ENCODE measurements at regions not wholly inside any gene's neighbourhood (a gene's known extent, or its start where the extent isn't known, plus 50 kb on each side); places are given as distances from the start of the nearest gene placed in this dataset.
"Not testable (repeated sequence)": the region's sequence is repeated elsewhere in the genome, so short reads cannot be mapped to it uniquely, and the experiment has no call there.

GRCh38 chr7:96770758-96771157 is 61.1 kb upstream of the SEM1 start:
- intact Hi-C loops (cut with micrococcal nuclease) = loop anchor here (10.0 kb wide), 2 partner anchors 254 to 356 kb away; partner anchors contain the start of gene DLX5

DNA sequence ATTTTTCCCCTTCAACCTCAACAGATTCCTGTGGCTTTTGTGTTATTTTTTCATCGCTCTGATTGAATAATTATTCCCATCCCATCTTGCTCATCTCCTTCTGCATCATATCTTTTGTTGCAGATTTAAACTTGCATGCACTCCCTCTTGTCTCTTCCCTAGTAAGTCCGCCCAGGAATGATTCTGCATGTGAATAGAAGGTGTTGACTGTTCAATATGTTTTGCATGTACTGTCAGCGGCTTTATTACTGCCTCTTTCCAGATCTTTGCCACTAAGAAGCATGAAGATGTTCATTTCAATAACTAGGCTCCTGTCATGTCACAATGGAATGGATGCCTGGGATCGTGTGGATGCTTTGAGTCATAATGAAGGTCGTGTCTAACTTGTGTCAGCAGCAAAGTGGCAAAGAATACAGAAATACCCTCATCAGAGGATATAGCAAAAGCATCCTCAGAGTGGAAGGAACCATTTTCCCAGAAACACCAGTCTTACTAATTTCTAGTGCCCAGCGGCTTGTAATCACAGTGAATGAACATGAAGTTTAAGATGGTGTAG is 62.6 kb upstream of the SEM1 start:
- intact Hi-C loops (cut with micrococcal nuclease) = loop anchor here (10.0 kb wide), 2 partner anchors 253 to 357 kb away; partner anchors contain the start of gene DLX5

DNA sequence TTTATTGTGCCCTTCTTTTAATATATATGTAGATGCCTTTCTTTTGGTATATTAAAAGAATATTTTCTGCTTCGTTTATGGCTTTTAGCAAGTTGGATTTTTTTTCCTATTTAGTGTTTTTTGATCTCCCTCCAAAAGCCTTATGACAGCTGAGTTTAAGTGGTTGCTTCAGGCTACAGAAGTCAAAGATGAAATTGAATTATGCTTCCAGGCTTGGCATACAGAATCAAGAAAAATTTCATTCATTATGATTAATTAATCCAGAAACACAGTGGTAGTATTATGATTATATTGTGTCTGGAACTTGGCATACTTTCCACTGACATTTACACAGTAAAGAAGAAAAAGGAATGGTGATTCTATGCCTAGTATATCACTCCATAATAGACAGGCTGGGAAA is 63.8 kb upstream of the SEM1 start:
- intact Hi-C loops (cut with micrococcal nuclease) = loop anchor here (10.0 kb wide), 2 partner anchors 251 to 359 kb away; partner anchors contain the start of gene DLX5

DNA sequence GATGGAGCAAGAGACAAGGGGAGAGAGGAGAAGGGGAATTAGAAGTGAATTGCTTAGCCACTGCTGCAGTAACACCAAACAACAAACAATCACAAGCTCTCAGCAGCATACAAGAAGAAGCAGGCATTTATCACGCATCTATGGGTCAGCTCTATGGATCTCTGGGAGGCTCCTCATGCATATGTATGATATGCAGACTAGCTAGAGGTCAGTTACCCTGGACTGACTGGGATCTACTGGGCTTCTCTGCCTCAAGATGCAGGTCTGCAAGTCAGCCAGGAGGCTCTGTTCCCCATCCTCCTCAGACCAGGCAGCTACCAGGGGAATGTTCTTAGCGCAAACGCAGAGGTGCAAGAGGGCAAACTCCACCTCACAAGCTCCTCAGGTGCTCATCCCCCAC is 64.7 kb upstream of the SEM1 start:
- intact Hi-C loops (cut with micrococcal nuclease) = loop anchor here (10.0 kb wide), 2 partner anchors 250 to 360 kb away; partner anchors contain the start of gene DLX5

- intact Hi-C loops (cut with micrococcal nuclease) = loop anchor here (10.0 kb wide), 2 partner anchors 250 to 360 kb away; partner anchors contain the start of gene DLX5
Measured at GRCh38 chr7:96775046-96775445, 65.4 kb upstream of the SEM1 start.

DNA sequence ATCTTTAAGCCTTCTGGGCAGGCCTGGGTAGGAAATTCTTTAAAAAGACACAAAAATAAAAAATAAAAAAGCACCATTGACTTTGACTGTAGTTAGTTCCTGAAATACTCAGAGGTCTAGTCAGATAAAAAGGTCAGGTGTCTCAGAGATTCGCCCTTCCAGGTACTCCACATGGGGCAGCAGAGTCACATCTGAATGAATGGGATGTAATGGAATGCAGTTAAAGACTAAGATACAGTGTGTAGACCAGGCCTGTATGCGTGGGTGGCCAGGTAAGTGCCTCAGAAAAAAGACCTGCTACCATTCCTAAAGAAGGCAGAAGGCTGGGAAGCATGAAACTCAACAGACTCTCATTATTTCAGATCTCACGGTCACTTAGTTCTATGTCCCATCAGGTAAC is 68.6 kb upstream of the SEM1 start:
- intact Hi-C loops (cut with micrococcal nuclease) = loop anchor here (10.0 kb wide), 2 partner anchors 247 to 363 kb away; partner anchors contain the start of gene DLX5

GRCh38 chr7:96781919-96782318 is 72.3 kb upstream of the SEM1 start:
- intact Hi-C loops (cut with micrococcal nuclease) = no loop called here

GRCh38 chr7:96782686-96783298 is 73.1 kb upstream of the SEM1 start:
- intact Hi-C loops (cut with micrococcal nuclease) = not testable (repeated sequence)

GRCh38 chr7:96784597-96784996 is 75.0 kb upstream of the SEM1 start:
- intact Hi-C loops (cut with micrococcal nuclease) = no loop called here

GRCh38 chr7:96786261-96786997 is 76.8 kb upstream of the SEM1 start:
- intact Hi-C loops (cut with micrococcal nuclease) = no loop called here

- intact Hi-C loops (cut with micrococcal nuclease) = no loop called here
Measured at GRCh38 chr7:96786998-96787395, 77.4 kb upstream of the SEM1 start.

- intact Hi-C loops (cut with micrococcal nuclease) = no loop called here
Measured at GRCh38 chr7:96789914-96790313, 80.3 kb upstream of the SEM1 start.

- intact Hi-C loops (cut with micrococcal nuclease) = no loop called here
Measured at GRCh38 chr7:96792115-96792514, 82.5 kb upstream of the SEM1 start.

- intact Hi-C loops (cut with micrococcal nuclease) = no loop called here
Measured at GRCh38 chr7:96794063-96794462, 84.4 kb upstream of the SEM1 start.

DNA sequence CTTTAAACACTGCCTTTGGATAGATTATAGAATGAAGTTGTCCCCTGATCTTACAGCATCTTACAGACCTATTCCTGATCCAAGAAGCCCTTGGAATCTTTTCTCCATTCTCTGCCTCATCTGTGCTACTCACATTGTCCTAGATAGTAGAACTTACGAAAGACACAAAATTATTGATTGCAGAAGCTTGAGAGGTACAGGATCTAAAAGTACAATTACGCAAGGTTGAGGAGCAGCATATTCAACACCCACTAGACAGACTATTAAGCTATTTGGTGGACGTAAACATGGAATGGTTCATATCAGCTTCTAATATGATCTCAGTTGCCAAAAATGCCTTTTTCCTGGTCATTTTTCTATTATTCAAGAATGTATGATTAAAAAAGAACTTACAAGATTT is 90.5 kb upstream of the SEM1 start:
- intact Hi-C loops (cut with micrococcal nuclease) = no loop called here

- intact Hi-C loops (cut with micrococcal nuclease) = no loop called here
Measured at GRCh38 chr7:96800824-96801223, 91.2 kb upstream of the SEM1 start.

GRCh38 chr7:96819111-96819700 is 109.6 kb upstream of the SEM1 start:
- intact Hi-C loops (cut with micrococcal nuclease) = no loop called here

DNA sequence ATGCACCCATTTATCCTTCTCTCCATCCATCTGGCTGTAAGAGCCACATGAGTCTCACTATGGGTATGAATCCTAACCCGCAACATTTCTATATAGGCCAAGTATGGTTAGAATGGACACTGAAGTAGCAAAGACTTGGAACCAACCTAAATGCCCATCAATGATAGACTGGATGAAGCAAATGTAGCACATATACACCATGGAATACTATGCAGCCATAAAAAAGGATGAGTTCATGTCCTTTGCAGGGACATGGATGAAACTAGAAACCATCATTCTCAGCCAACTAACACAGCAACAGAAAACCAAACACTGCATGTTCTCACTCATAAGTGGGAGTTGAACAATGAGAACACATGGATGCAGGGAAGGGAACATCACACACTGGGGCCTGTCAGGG is 111.5 kb upstream of the SEM1 start:
- intact Hi-C loops (cut with micrococcal nuclease) = not testable (repeated sequence)

DNA sequence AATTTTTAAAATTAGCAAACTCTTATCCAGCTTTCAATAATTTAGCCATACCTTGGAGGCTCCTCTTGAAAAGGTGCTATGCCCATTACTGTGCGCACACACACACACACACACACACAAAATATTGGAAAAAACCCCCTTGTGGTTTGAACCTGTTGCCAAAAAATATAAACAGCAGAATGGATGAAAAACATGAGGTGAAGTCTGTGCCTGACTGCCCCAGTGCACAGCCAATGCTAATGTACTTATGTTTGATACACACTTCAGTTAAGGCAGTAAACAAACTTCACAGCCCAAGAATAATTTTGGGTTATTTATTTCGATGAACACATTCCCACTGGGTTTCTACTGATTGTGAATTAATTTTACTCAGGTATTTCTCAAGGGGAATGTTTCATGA is 113.2 kb upstream of the SEM1 start:
- intact Hi-C loops (cut with micrococcal nuclease) = no loop called here

DNA sequence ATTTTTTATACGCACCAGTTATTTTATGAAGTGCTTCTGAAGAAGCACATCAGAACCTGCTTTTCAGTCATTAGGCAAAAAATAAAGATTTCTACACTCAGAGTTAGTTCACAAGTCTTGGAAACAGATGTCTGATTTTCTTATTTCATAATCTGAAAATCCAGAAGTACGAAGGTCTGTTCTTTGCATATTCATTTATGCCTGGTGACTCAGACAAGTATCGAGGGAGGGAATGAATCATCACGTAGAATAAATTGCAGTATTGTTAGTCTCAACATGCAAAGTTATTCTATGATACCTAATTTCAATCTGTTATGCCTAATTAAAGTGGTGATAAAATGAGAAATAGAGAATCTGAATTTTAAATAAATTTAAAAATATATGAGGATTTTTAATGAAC is 113.6 kb upstream of the SEM1 start:
- intact Hi-C loops (cut with micrococcal nuclease) = no loop called here

DNA sequence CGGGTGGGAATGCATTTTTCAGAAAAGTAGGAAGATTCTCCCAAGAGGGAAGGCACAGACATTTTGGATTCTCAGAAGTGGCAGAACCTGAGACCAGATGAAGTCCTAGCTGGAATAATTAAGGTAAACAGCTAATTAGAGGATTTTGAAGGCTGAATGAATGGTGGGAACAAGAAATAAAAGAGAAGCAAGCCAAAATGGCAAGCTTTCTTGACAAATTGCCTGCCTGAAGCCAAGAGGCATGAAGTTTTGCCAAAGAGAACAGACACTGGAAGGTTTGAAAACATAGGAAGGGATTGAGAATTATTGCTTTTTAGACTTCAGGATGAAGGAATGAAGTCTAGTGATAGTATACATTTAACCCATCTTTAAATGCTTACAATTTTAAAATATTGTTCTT is 115.0 kb upstream of the SEM1 start:
- intact Hi-C loops (cut with micrococcal nuclease) = no loop called here

DNA sequence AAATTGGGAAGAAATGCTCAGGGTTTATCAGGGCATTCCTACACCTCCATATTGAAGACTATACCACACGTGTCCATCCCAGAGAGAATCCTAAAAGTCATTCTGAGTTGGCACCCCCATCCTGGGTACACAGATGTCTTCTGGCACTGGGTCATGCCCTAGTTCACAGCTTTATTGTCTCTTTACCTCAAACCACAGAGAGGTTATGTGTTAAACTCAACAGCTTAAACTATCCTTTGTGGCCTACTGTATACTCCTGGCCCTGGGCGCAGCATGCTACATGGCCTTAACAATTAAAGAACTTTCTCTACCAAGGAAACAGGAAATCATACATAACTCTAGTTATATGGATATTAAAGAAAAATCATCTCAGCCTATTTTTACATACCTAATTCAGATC is 115.6 kb upstream of the SEM1 start:
- intact Hi-C loops (cut with micrococcal nuclease) = no loop called here

Measured in T-helper 2 cell treated with Interferon-gamma antibody and Interleukin-4, amounts not matched to agents 100 ng/mL and 5 ng/mL, for 36 hours (primary cell).